Loucy (cell line): ENCODE measurements at regions not wholly inside any gene's neighbourhood (a gene's known extent, or its start where the extent isn't known, plus 50 kb on each side); places are given as distances from the start of the nearest gene placed in this dataset.

Source experiments
- H2AFZ ChIP-seq: fragments of 200-600 bp; sonication (generic); 2 replicates; pipeline ENCODE4 v1.6.0; 2016; ENCODE audit warnings: antibody characterized with exemption, mild to moderate bottlenecking, low read length, moderate library complexity
- H3F3A ChIP-seq: fragments of 200-600 bp; 2 replicates; pipeline ENCODE4 v1.6.0; 2016; ENCODE audit warnings: antibody characterized with exemption, low read depth, mild to moderate bottlenecking
- H3K27me3 ChIP-seq: fragments of 200-600 bp; sonication (generic); 2 replicates; pipeline ENCODE4 v1.6.1; 2014; ENCODE audit warnings: low read length, mild to moderate bottlenecking; ENCODE audit not compliant: insufficient read depth, poor library complexity, severe bottlenecking
- H3K36me3 ChIP-seq: fragments of 200-600 bp; sonication (generic); 2 replicates; pipeline ENCODE4 v1.6.1; 2016; ENCODE audit warnings: low read length; ENCODE audit not compliant: insufficient read depth
- H3K4me1 ChIP-seq: fragments of 200-600 bp; sonication (generic); 2 replicates; pipeline ENCODE4 v1.5.1; 2014; ENCODE audit warnings: low read length, mild to moderate bottlenecking; ENCODE audit not compliant: insufficient read depth, poor library complexity, severe bottlenecking
- H3K4me2 ChIP-seq: fragments of 200-600 bp; sonication (generic); 2 replicates; pipeline ENCODE4 v1.6.0; 2014; ENCODE audit warnings: antibody characterized with exemption, low read length, low read depth, mild to moderate bottlenecking; ENCODE audit not compliant: poor library complexity, severe bottlenecking
- H3K4me3 ChIP-seq: fragments of 200-600 bp; sonication (generic); 2 replicates; pipeline ENCODE4 v1.5.1; 2014; ENCODE audit warnings: low read length, mild to moderate bottlenecking, mixed read lengths; ENCODE audit not compliant: poor library complexity, severe bottlenecking
- H3K79me2 ChIP-seq: fragments of 200-600 bp; sonication (generic); 2 replicates; pipeline ENCODE4 v1.6.1; 2014; ENCODE audit warnings: low read length; ENCODE audit not compliant: insufficient read depth
- H3K9ac ChIP-seq: fragments of 200-600 bp; sonication (generic); 2 replicates; pipeline ENCODE4 v1.6.0; 2014; ENCODE audit warnings: mild to moderate bottlenecking, low read depth, low read length, moderate library complexity; ENCODE audit not compliant: poor library complexity, severe bottlenecking
- H3K9me2 ChIP-seq: fragments of 200-600 bp; sonication (generic); replicated peaks from 2 replicates; pipeline ENCODE4 v1.6.1; 2016; ENCODE audit warnings: low read depth, low read length, mixed read lengths
- H3K9me3 ChIP-seq: fragments of 200-600 bp; sonication (generic); 2 replicates; pipeline ENCODE4 v1.6.1; 2014; ENCODE audit warnings: mild to moderate bottlenecking, antibody characterized with exemption, low read length, low read depth; ENCODE audit not compliant: insufficient read depth
- H4K20me1 ChIP-seq: fragments of 200-600 bp; sonication (generic); 2 replicates; pipeline ENCODE4 v1.6.0; 2014; ENCODE audit warnings: antibody characterized with exemption, low read length, mild to moderate bottlenecking; ENCODE audit not compliant: insufficient read depth, poor library complexity, severe bottlenecking
- EZH2phosphoT487 ChIP-seq: fragments of 200-600 bp; IDR thresholded peaks from 2 replicates; pipeline ENCODE4 v1.6.1; 2018; ENCODE audit warnings: antibody characterized with exemption, mild to moderate bottlenecking, moderate library complexity, borderline replicate concordance
- TF ChIP-seq, protein P1 (sequence below): fragments of 200-600 bp; sonication (generic); conservative IDR thresholded peaks from 2 replicates; pipeline ENCODE4 v1.5.1; 2014; ENCODE audit warnings: mild to moderate bottlenecking, antibody characterized with exemption, low read length

GRCh38 chr11:116642481-116642880, 130.3 kb downstream of the BUD13 start:
- Histone ChIP-seq H3K36me3 (no peaks in the 10 kb centered on the region), H4K20me1 (no peaks in the 10 kb centered on the region), H3K9ac (no peak overlapping the region), H3K4me2 (no peak overlapping the region), H3K4me3 (no peak overlapping the region), H3K79me2 (no peaks in the 10 kb centered on the region), H3K9me3 (no peaks in the 10 kb centered on the region), H3K27me3 (no peaks in the 10 kb centered on the region), H3F3A (no peaks in the 10 kb centered on the region), H3K4me1 (no peaks in the 10 kb centered on the region), H2AFZ (no peak overlapping the region), H3K9me2 (no peaks in the 10 kb centered on the region)
- no peak for TF ChIP-seq EZH2phosphoT487
- TF ChIP-seq, protein P1, sequence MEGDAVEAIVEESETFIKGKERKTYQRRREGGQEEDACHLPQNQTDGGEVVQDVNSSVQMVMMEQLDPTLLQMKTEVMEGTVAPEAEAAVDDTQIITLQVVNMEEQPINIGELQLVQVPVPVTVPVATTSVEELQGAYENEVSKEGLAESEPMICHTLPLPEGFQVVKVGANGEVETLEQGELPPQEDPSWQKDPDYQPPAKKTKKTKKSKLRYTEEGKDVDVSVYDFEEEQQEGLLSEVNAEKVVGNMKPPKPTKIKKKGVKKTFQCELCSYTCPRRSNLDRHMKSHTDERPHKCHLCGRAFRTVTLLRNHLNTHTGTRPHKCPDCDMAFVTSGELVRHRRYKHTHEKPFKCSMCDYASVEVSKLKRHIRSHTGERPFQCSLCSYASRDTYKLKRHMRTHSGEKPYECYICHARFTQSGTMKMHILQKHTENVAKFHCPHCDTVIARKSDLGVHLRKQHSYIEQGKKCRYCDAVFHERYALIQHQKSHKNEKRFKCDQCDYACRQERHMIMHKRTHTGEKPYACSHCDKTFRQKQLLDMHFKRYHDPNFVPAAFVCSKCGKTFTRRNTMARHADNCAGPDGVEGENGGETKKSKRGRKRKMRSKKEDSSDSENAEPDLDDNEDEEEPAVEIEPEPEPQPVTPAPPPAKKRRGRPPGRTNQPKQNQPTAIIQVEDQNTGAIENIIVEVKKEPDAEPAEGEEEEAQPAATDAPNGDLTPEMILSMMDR, result no peak

- Histone ChIP-seq H3K79me2 (no peaks in the 10 kb centered on the region), H3K4me3 (no peak overlapping the region), H3K4me1 (no peaks in the 10 kb centered on the region), H4K20me1 (no peaks in the 10 kb centered on the region), H3K9ac (no peak overlapping the region), H3K27me3 (no peaks in the 10 kb centered on the region), H2AFZ (no peak overlapping the region), H3K9me3 (no peaks in the 10 kb centered on the region), H3K4me2 (no peak overlapping the region), H3K9me2 (no peaks in the 10 kb centered on the region), H3F3A (no peaks in the 10 kb centered on the region), H3K36me3 (no peaks in the 10 kb centered on the region)
- TF ChIP-seq EZH2phosphoT487, result no peak
- TF ChIP-seq, protein P1, result peak; percentile 82
These were observed 131.2 kb downstream of the BUD13 start for GRCh38 chr11:116641561-116642045.

- no peaks in the 10 kb centered on the region for H3K36me3 ChIP-seq
- no peaks in the 10 kb centered on the region for H3F3A ChIP-seq
- no peak overlapping the region for H3K4me2 ChIP-seq
- no peaks in the 10 kb centered on the region for H3K79me2 ChIP-seq
- H2AFZ ChIP-seq, result no peak overlapping the region
- no peaks in the 10 kb centered on the region for H3K9me3 ChIP-seq
- H3K4me3 ChIP-seq, result no peak overlapping the region
- no peaks in the 10 kb centered on the region for H3K4me1 ChIP-seq
- TF ChIP-seq, protein P1, result no peak
- TF ChIP-seq EZH2phosphoT487, result no peak
- H3K27me3 ChIP-seq, result no peaks in the 10 kb centered on the region
- no peaks in the 10 kb centered on the region for H4K20me1 ChIP-seq
- no peak overlapping the region for H3K9ac ChIP-seq
- no peaks in the 10 kb centered on the region for H3K9me2 ChIP-seq
These were observed 132.0 kb downstream of the BUD13 start for GRCh38 chr11:116640641-116641402.
